Testis (tissue), 2 donors: ENCODE measurements at regions not wholly inside any gene's neighbourhood (a gene's known extent, or its start where the extent isn't known, plus 50 kb on each side); places are given as distances from the start of the nearest gene placed in this dataset.

Source experiments
- DNase-seq: peaks from one replicate; pipeline ENCODE4 v3.0.0-alpha.2; 2019
- H3K27ac ChIP-seq, 2 donors: fragments of 200-600 bp; sonication (generic); one replicate each; pipeline ENCODE4 v1.5.1; 2019
- H3K27me3 ChIP-seq: fragments of 200-600 bp; sonication (generic); one replicate; pipeline ENCODE4 v1.5.1; 2019
- H3K36me3 ChIP-seq: fragments of 200-600 bp; sonication (generic); one replicate; pipeline ENCODE4 v1.5.1; 2017; ENCODE audit warnings: low read depth; ENCODE audit errors: missing control alignments
- H3K4me1 ChIP-seq: fragments of 200-600 bp; sonication (generic); one replicate; pipeline ENCODE4 v1.5.1; 2019
- H3K4me3 ChIP-seq, 2 donors: fragments of 200-600 bp; sonication (generic); one replicate each; pipeline ENCODE4 v1.5.1; 2017 to 2019
- H3K9me3 ChIP-seq: fragments of 200-600 bp; sonication (generic); one replicate; pipeline ENCODE4 v1.5.1; 2017
- POLR2A ChIP-seq: fragments of 450-650 bp; IDR thresholded peaks from one replicate; pipeline ENCODE4 v1.6.1; 2017; ENCODE audit warnings: antibody characterized with exemption, mild to moderate bottlenecking, moderate library complexity
- WGBS, 2 donors: methylation state at CpG; one replicate each; pipeline ENCODE4 v1.1.5; 2018; 5-methylcytosine and 5-hydroxymethylcytosine counted together
- intact Hi-C: fragments of 100-400 bp; cut with DNase I; formaldehyde crosslinking; loops from one replicate; pipeline ENCODE4 v1.15.1; 2023; ENCODE audit warnings: low total_unique reads
- TF ChIP-seq, protein P1 (sequence below), 3 experiments: fragments of 450-650 bp in 2 of 3; fragments of 200-600 bp in 1 of 3; sonication (generic) in 1 of 3; IDR thresholded peaks; one replicate each; pipeline ENCODE4 v1.5.1; 2016 to 2019; ENCODE audit warnings: antibody characterized with exemption in 3 of 3, mild to moderate bottlenecking in 2 of 3, moderate library complexity in 1 of 3

DNA sequence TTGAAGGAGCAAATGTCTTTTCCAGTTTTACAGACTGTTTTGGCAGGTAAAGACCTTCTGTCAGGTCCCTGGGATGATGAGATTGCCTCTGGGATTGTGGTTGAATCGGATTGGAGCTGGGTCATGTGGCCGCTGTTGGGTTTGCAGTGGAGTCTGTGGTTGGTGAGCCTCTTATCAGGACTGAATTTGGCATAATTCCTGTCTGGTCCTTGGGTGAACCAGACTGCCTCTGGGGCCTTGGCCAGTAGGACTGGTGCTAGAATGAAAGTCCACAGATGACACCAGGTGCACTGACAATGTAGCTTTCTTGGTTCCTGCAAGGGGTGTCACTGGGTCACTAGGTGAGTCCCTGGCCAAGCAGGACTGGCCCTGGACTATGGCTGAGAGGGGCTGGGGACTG, 155.3 kb downstream of the TPH2 start:
- H3K4me1 ChIP-seq, result no peaks in the 10 kb centered on the region
- intact Hi-C loops, result no loop called here
- H3K4me3 ChIP-seq, result no peak overlapping the region
- TF ChIP-seq, protein P1, sequence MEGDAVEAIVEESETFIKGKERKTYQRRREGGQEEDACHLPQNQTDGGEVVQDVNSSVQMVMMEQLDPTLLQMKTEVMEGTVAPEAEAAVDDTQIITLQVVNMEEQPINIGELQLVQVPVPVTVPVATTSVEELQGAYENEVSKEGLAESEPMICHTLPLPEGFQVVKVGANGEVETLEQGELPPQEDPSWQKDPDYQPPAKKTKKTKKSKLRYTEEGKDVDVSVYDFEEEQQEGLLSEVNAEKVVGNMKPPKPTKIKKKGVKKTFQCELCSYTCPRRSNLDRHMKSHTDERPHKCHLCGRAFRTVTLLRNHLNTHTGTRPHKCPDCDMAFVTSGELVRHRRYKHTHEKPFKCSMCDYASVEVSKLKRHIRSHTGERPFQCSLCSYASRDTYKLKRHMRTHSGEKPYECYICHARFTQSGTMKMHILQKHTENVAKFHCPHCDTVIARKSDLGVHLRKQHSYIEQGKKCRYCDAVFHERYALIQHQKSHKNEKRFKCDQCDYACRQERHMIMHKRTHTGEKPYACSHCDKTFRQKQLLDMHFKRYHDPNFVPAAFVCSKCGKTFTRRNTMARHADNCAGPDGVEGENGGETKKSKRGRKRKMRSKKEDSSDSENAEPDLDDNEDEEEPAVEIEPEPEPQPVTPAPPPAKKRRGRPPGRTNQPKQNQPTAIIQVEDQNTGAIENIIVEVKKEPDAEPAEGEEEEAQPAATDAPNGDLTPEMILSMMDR (IDR thresholded peaks at IDR 0.05), result no peak
- no peak for TF ChIP-seq POLR2A
- no peaks in the 10 kb centered on the region for H3K36me3 ChIP-seq
- no peak overlapping the region for H3K27ac ChIP-seq
- no peak for DNase-seq
- no peaks in the 10 kb centered on the region for H3K9me3 ChIP-seq
- H3K27me3 ChIP-seq, result no peaks in the 10 kb centered on the region
- WGBS, 2 donors, result 80 to 95% methylated on average over 2 of the region's 2 CpGs

DNA sequence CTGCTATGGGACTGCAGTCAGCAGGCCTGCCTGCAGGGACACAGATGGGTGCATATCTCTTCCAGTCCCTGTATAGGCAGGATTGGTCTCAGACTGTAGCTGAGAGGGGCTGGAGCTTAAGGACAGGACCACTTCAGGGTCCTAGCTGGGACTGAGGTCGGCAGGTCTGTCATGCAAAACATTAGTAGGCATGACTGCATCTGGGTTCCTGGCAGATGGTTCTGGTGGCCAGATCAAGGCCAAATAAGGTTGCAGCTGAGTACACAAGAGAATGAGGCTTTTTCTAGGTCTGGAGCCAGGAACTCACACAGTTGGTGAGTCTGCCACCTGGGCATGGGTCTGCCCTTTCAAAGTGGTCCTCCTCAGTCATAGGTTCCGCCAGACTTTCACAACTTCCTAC, 155.8 kb downstream of the TPH2 start:
- Histone ChIP-seq H3K4me1 (no peaks in the 10 kb centered on the region), H3K27me3 (no peaks in the 10 kb centered on the region), H3K36me3 (no peaks in the 10 kb centered on the region), H3K9me3 (no peaks in the 10 kb centered on the region), H3K27ac (no peak overlapping the region), H3K4me3 (no peak overlapping the region)
- TF ChIP-seq, protein P1 (IDR thresholded peaks at IDR 0.05), result no peak
- TF ChIP-seq POLR2A, result no peak
- intact Hi-C loops, result no loop called here
- DNase-seq, result no peak
- WGBS, 2 donors, result 62 to 83% methylated on average over 2 of the region's 2 CpGs

DNA sequence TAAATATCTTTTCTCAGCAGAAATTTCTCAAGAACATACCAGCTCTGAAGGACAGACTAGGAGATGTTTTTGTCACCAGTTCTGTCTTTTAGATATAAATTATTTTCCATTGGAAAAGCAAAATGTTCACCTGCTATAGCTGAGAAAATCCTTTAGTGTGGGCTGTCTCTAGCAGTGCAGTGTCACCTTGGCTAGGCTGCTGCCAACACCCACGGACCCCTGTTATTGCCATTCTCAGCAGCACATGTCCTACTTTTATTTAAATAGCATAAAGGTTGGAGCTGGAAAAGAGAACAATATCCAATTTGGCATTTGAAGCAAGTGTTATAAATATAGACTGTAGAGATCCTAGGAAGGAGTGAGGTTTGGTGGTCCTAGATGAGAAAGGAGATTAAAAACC, 156.4 kb downstream of the TPH2 start:
- intact Hi-C loops, result no loop called here

DNA sequence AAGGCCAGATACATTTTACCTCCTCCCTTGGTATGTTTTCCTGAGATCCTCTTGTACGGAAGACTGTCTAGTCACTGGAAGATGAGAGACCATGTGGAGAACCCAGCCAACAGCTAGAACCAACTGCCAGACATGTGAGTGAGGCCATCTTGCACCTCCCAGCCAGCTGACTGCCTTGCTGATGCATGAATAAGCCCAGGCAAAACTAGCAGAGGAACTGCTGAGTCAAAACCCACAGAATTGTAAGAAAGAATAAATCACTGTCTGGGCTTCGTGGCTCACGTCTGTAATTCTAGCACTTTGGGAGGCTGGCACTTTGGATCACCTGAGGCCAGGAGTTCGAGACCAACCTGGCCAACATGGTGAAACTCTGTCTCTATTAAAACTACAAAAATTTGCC, 160.0 kb downstream of the TPH2 start:
- Histone ChIP-seq H3K4me1 (no peaks in the 10 kb centered on the region), H3K36me3 (no peaks in the 10 kb centered on the region), H3K9me3 (no peaks in the 10 kb centered on the region), H3K27me3 (no peaks in the 10 kb centered on the region), H3K4me3 (no peak overlapping the region), H3K27ac (no peak overlapping the region)
- no peak for DNase-seq
- no peak for TF ChIP-seq POLR2A
- TF ChIP-seq, protein P1 (IDR thresholded peaks at IDR 0.05), result no peak
- 80 to 83% methylated on average over 4 of the region's 4 CpGs for WGBS, 2 donors
- intact Hi-C loops, result no loop called here

More for the DNA sequence above, 156.4 kb downstream of the TPH2 start:
- no peaks in the 10 kb centered on the region for H3K4me1 ChIP-seq
- H3K4me3 ChIP-seq, result no peak overlapping the region
- H3K36me3 ChIP-seq, result no peaks in the 10 kb centered on the region
- no peak for TF ChIP-seq POLR2A
- TF ChIP-seq, protein P1 (IDR thresholded peaks at IDR 0.05), result no peak
- no peaks in the 10 kb centered on the region for H3K27me3 ChIP-seq
- WGBS, 2 donors, result 71 to 90% methylated on average over 1 of the region's 1 CpG
- H3K9me3 ChIP-seq, result no peaks in the 10 kb centered on the region
- H3K27ac ChIP-seq, result no peak overlapping the region
- no peak for DNase-seq

DNA sequence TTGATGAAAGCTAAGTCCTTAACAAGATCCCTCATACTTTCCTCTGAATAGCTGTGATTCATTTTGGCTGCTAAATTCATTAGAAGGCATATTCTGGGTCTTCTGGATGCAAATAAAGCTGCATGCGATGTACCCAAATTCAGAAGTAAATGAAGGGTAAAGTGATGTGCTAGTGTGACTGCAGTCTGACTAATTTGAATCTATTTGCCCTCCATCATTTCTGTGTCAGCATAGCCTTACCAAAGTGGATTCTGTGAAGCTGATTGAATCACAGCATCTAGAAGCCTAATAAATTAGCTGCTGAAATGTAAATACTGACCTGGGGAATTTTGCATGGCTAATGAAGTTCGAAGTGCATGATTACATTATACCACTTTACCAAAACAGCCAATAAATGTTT, 162.2 kb downstream of the TPH2 start:
- no peak for DNase-seq
- intact Hi-C loops, result no loop called here
- H3K4me3 ChIP-seq, result no peak overlapping the region
- no peak overlapping the region for H3K27ac ChIP-seq
- no peaks in the 10 kb centered on the region for H3K36me3 ChIP-seq
- H3K27me3 ChIP-seq, result no peaks in the 10 kb centered on the region
- H3K9me3 ChIP-seq, result no peaks in the 10 kb centered on the region
- TF ChIP-seq, protein P1 (IDR thresholded peaks at IDR 0.05), result no peak
- TF ChIP-seq POLR2A, result no peak
- no peaks in the 10 kb centered on the region for H3K4me1 ChIP-seq
- WGBS, 2 donors, result 91 to 97% methylated on average over 2 of the region's 2 CpGs
